GM23338 (cell line): ENCODE measurements at regions not wholly inside any gene's neighbourhood (a gene's known extent, or its start where the extent isn't known, plus 50 kb on each side); places are given as distances from the start of the nearest gene placed in this dataset.

ENCODE experiments used
- EZH2 ChIP-seq: fragments of 200-600 bp; sonication (generic); IDR thresholded peaks from one replicate; pipeline ENCODE4 v1.8.0; 2017; ENCODE audit warnings: antibody characterized with exemption, mild to moderate bottlenecking, low read depth; ENCODE audit not compliant: unreplicated experiment
- EZH2phosphoT487 ChIP-seq: fragments of 200-600 bp; sonication (generic); IDR thresholded peaks from one replicate; pipeline ENCODE4 v1.8.1; 2018; ENCODE audit warnings: antibody characterized with exemption; ENCODE audit not compliant: unreplicated experiment
- JUNB ChIP-seq: IDR thresholded peaks from one replicate; pipeline ENCODE4 v1.6.1; 2016; ENCODE audit warnings: antibody characterized with exemption; ENCODE audit not compliant: unreplicated experiment
- NANOG ChIP-seq: IDR thresholded peaks from 2 replicates; pipeline ENCODE4 v1.6.1; 2016; ENCODE audit warnings: antibody characterized with exemption, borderline replicate concordance
- POLR2AphosphoS5 ChIP-seq: IDR thresholded peaks from 2 replicates; pipeline ENCODE4 v1.6.1; 2016; ENCODE audit warnings: antibody characterized with exemption, low read depth
- STAT1 ChIP-seq: IDR thresholded peaks from one replicate; pipeline ENCODE4 v1.6.1; 2016; ENCODE audit warnings: antibody characterized with exemption; ENCODE audit not compliant: unreplicated experiment
- ZNF331 ChIP-seq: fragments of 250-450 bp; sonication (Bioruptor Pico); IDR thresholded peaks from 2 replicates; pipeline ENCODE4 v1.5.0; 2020; ENCODE audit warnings: low read depth, mild to moderate bottlenecking, moderate library complexity
- TF ChIP-seq, protein P1 (sequence below), 2 experiments: fragments of 200-600 bp in 1 of 2; sonication (generic) in 1 of 2; conservative IDR thresholded peaks; 2 replicates each; pipeline versions ENCODE4 v1.5.1 to v1.6.1; 2016 to 2017; ENCODE audit warnings: antibody characterized with exemption in 2 of 2, low read depth in 2 of 2, mild to moderate bottlenecking in 2 of 2, moderate library complexity in 1 of 2
- TF ChIP-seq, protein P2 (sequence below): IDR thresholded peaks from 2 replicates; pipeline ENCODE4 v1.6.1; 2016; ENCODE audit warnings: antibody characterized with exemption
- TF ChIP-seq, protein P3 (sequence below): IDR thresholded peaks from one replicate; pipeline ENCODE4 v1.6.1; 2018; ENCODE audit warnings: antibody characterized with exemption; ENCODE audit not compliant: unreplicated experiment
- TF ChIP-seq, protein P4 (sequence below): fragments of 250-450 bp; sonication (Bioruptor Pico); IDR thresholded peaks from 2 replicates; pipeline ENCODE4 v1.5.0; 2020; ENCODE audit warnings: mild to moderate bottlenecking, moderate library complexity

DNA sequence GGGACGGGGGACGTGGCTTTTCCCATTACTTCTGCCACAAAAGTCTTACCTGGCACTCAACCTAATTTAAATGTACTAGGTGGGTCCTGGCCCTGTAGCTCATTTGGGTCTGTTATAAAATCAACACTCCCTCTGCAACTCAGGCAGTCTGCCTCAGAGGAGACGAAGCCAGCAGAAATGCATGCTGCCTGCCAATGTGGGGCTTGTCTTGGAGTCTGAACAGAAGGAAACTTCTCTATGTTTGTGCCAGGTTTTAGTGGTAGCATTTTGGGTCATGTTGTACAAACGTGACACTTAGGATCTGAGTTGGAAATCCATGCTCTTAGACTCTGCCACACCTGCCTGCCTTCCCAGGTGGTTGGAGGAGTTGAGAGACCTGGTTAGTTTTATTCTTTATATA lies 292.5 kb upstream of the FAM98A start:
- TF ChIP-seq, protein P1, sequence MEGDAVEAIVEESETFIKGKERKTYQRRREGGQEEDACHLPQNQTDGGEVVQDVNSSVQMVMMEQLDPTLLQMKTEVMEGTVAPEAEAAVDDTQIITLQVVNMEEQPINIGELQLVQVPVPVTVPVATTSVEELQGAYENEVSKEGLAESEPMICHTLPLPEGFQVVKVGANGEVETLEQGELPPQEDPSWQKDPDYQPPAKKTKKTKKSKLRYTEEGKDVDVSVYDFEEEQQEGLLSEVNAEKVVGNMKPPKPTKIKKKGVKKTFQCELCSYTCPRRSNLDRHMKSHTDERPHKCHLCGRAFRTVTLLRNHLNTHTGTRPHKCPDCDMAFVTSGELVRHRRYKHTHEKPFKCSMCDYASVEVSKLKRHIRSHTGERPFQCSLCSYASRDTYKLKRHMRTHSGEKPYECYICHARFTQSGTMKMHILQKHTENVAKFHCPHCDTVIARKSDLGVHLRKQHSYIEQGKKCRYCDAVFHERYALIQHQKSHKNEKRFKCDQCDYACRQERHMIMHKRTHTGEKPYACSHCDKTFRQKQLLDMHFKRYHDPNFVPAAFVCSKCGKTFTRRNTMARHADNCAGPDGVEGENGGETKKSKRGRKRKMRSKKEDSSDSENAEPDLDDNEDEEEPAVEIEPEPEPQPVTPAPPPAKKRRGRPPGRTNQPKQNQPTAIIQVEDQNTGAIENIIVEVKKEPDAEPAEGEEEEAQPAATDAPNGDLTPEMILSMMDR (conservative IDR thresholded peaks at IDR 0.05; ENCODE audit: low read depth in 2 of 2), result no peak
- TF ChIP-seq EZH2 (no peak), POLR2AphosphoS5 (no peak), EZH2phosphoT487 (no peak), NANOG (no peak), STAT1 (no peak), JUNB (no peak), ZNF331 (CRISPR knock-in tag) (no peak)
- TF ChIP-seq, protein P2, sequence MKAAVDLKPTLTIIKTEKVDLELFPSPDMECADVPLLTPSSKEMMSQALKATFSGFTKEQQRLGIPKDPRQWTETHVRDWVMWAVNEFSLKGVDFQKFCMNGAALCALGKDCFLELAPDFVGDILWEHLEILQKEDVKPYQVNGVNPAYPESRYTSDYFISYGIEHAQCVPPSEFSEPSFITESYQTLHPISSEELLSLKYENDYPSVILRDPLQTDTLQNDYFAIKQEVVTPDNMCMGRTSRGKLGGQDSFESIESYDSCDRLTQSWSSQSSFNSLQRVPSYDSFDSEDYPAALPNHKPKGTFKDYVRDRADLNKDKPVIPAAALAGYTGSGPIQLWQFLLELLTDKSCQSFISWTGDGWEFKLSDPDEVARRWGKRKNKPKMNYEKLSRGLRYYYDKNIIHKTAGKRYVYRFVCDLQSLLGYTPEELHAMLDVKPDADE, result no peak
- TF ChIP-seq, protein P3, sequence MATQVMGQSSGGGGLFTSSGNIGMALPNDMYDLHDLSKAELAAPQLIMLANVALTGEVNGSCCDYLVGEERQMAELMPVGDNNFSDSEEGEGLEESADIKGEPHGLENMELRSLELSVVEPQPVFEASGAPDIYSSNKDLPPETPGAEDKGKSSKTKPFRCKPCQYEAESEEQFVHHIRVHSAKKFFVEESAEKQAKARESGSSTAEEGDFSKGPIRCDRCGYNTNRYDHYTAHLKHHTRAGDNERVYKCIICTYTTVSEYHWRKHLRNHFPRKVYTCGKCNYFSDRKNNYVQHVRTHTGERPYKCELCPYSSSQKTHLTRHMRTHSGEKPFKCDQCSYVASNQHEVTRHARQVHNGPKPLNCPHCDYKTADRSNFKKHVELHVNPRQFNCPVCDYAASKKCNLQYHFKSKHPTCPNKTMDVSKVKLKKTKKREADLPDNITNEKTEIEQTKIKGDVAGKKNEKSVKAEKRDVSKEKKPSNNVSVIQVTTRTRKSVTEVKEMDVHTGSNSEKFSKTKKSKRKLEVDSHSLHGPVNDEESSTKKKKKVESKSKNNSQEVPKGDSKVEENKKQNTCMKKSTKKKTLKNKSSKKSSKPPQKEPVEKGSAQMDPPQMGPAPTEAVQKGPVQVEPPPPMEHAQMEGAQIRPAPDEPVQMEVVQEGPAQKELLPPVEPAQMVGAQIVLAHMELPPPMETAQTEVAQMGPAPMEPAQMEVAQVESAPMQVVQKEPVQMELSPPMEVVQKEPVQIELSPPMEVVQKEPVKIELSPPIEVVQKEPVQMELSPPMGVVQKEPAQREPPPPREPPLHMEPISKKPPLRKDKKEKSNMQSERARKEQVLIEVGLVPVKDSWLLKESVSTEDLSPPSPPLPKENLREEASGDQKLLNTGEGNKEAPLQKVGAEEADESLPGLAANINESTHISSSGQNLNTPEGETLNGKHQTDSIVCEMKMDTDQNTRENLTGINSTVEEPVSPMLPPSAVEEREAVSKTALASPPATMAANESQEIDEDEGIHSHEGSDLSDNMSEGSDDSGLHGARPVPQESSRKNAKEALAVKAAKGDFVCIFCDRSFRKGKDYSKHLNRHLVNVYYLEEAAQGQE, result no peak
- TF ChIP-seq, protein P4, sequence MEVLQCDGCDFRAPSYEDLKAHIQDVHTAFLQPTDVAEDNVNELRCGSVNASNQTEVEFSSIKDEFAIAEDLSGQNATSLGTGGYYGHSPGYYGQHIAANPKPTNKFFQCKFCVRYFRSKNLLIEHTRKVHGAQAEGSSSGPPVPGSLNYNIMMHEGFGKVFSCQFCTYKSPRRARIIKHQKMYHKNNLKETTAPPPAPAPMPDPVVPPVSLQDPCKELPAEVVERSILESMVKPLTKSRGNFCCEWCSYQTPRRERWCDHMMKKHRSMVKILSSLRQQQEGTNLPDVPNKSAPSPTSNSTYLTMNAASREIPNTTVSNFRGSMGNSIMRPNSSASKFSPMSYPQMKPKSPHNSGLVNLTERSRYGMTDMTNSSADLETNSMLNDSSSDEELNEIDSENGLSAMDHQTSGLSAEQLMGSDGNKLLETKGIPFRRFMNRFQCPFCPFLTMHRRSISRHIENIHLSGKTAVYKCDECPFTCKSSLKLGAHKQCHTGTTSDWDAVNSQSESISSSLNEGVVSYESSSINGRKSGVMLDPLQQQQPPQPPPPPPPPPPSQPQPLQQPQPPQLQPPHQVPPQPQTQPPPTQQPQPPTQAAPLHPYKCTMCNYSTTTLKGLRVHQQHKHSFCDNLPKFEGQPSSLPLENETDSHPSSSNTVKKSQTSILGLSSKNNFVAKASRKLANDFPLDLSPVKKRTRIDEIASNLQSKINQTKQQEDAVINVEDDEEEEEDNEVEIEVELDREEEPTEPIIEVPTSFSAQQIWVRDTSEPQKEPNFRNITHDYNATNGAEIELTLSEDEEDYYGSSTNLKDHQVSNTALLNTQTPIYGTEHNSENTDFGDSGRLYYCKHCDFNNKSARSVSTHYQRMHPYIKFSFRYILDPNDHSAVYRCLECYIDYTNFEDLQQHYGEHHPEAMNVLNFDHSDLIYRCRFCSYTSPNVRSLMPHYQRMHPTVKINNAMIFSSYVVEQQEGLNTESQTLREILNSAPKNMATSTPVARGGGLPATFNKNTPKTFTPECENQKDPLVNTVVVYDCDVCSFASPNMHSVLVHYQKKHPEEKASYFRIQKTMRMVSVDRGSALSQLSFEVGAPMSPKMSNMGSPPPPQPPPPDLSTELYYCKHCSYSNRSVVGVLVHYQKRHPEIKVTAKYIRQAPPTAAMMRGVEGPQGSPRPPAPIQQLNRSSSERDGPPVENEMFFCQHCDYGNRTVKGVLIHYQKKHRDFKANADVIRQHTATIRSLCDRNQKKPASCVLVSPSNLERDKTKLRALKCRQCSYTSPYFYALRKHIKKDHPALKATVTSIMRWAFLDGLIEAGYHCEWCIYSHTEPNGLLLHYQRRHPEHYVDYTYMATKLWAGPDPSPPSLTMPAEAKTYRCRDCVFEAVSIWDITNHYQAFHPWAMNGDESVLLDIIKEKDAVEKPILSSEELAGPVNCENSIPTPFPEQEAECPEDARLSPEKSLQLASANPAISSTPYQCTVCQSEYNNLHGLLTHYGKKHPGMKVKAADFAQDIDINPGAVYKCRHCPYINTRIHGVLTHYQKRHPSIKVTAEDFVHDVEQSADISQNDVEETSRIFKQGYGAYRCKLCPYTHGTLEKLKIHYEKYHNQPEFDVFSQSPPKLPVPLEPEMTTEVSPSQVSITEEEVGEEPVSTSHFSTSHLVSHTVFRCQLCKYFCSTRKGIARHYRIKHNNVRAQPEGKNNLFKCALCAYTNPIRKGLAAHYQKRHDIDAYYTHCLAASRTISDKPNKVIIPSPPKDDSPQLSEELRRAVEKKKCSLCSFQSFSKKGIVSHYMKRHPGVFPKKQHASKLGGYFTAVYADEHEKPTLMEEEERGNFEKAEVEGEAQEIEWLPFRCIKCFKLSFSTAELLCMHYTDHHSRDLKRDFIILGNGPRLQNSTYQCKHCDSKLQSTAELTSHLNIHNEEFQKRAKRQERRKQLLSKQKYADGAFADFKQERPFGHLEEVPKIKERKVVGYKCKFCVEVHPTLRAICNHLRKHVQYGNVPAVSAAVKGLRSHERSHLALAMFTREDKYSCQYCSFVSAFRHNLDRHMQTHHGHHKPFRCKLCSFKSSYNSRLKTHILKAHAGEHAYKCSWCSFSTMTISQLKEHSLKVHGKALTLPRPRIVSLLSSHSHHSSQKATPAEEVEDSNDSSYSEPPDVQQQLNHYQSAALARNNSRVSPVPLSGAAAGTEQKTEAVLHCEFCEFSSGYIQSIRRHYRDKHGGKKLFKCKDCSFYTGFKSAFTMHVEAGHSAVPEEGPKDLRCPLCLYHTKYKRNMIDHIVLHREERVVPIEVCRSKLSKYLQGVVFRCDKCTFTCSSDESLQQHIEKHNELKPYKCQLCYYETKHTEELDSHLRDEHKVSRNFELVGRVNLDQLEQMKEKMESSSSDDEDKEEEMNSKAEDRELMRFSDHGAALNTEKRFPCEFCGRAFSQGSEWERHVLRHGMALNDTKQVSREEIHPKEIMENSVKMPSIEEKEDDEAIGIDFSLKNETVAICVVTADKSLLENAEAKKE (CRISPR knock-in tag), result no peak
